ENCODE measurements at regions not wholly inside any gene's neighbourhood (a gene's known extent, or its start where the extent isn't known, plus 50 kb on each side); places are given as distances from the start of the nearest gene placed in this dataset.

- TF ChIP-seq CTCF (IDR thresholded peaks at IDR 0.05): no peak
- TF ChIP-seq POLR2A (IDR thresholded peaks at IDR 0.05): no peak
- no peak for TF ChIP-seq POLR2AphosphoS5 (IDR thresholded peaks at IDR 0.05)
Measured at GRCh38 chr18:1246827-1247226, 342.2 kb downstream of the ADCYAP1 start.

Measured in breast epithelium (tissue), 3 donors.